ENCODE measurements at regions not wholly inside any gene's neighbourhood (a gene's known extent, or its start where the extent isn't known, plus 50 kb on each side); places are given as distances from the start of the nearest gene placed in this dataset.

DNA sequence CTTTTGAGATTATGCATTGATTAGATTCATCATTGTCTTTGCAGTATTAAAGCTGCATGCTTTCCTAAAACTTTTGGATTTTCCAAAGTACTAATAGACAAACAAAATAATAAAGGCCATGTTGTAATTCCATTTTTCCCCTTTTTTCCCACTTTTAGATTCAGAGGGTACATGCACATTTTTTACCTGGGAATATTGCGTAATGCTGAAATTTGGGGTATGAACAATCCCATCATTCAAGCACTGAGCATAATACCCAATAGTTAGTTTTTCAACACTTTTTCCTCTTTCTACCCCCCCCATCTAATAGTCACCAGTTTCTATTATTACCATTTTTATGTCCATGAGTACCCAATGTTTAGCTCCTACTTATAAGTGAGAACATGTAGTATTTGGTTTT is 1863.6 kb downstream of the STIM2 start:
- no peaks in the 10 kb centered on the region for H3K27me3 Mint-ChIP-seq (ENCODE audit: unreplicated experiment)
- H3K27ac Mint-ChIP-seq (ENCODE audit: unreplicated experiment): no peak overlapping the region
- no peaks in the 10 kb centered on the region for H3K36me3 Mint-ChIP-seq (ENCODE audit: unreplicated experiment)
- no peak overlapping the region for H3K4me3 Mint-ChIP-seq (ENCODE audit: unreplicated experiment)
- TF ChIP-seq CTCF (IDR thresholded peaks at IDR 0.05; ENCODE audit: partially characterized antibody, unreplicated experiment): no peak
- no peak for DNase-seq
- no peaks in the 10 kb centered on the region for H3K9me3 Mint-ChIP-seq (ENCODE audit: unreplicated experiment)
- H3K4me1 Mint-ChIP-seq (ENCODE audit: low read depth, unreplicated experiment): no peaks in the 10 kb centered on the region

DNA sequence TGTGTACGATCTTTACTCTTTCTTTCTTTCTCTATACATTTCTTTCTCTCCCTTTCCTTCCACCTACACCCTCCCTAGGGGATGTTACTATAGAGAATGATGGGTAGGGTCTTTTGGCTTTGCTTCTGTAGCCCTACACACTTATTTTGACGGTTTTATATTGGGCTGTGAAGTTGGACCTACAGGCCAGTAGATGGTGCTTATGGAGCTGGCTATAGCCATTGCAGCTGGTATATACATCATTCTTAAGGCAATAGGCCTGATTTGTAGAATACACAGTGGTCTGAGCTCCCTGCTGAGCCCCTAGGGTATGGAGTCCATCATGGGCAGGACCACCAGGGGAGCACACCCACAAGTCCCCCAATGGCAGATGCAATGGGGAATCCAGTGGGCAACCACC is 1869.7 kb downstream of the STIM2 start:
- Mint-ChIP-seq H3K4me3 (ENCODE audit: unreplicated experiment) (no peak overlapping the region), H3K9me3 (ENCODE audit: unreplicated experiment) (no peaks in the 10 kb centered on the region), H3K27ac (ENCODE audit: unreplicated experiment) (no peak overlapping the region), H3K36me3 (ENCODE audit: unreplicated experiment) (no peaks in the 10 kb centered on the region), H3K4me1 (ENCODE audit: low read depth, unreplicated experiment) (no peaks in the 10 kb centered on the region), H3K27me3 (ENCODE audit: unreplicated experiment) (no peaks in the 10 kb centered on the region)
- no peak for DNase-seq
- no peak for TF ChIP-seq CTCF (IDR thresholded peaks at IDR 0.05; ENCODE audit: partially characterized antibody, unreplicated experiment)

DNA sequence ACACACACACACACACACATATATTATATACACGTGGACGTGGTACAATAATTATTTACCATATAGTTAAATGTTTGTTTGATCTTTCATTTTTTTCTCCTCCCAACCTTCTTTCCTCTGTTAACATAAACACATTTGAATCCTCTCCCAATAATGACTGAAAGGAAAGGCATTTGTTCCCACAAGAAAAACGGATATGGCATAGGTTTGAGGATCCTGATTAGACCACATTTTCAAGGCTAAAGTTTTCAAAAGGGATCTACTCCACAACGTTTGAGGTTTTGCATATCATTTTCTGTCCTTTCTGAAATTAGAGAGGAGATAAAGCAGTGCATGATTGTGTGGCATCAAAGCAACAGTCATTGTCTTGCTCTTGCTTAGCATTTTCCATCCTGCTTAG is 1883.4 kb downstream of the STIM2 start:
- Mint-ChIP-seq H3K27ac (ENCODE audit: unreplicated experiment) (no peak overlapping the region), H3K4me3 (ENCODE audit: unreplicated experiment) (no peak overlapping the region), H3K4me1 (ENCODE audit: low read depth, unreplicated experiment) (no peaks in the 10 kb centered on the region), H3K36me3 (ENCODE audit: unreplicated experiment) (no peaks in the 10 kb centered on the region), H3K9me3 (ENCODE audit: unreplicated experiment) (no peaks in the 10 kb centered on the region), H3K27me3 (ENCODE audit: unreplicated experiment) (no peaks in the 10 kb centered on the region)
- no peak for TF ChIP-seq CTCF (IDR thresholded peaks at IDR 0.05; ENCODE audit: partially characterized antibody, unreplicated experiment)
- no peak for DNase-seq

- Mint-ChIP-seq H3K36me3 (ENCODE audit: unreplicated experiment) (no peaks in the 10 kb centered on the region), H3K4me1 (ENCODE audit: low read depth, unreplicated experiment) (peaks cover 3% of the 10 kb centered on the region), H3K27ac (ENCODE audit: unreplicated experiment) (no peak overlapping the region), H3K27me3 (ENCODE audit: unreplicated experiment) (no peaks in the 10 kb centered on the region), H3K4me3 (ENCODE audit: unreplicated experiment) (no peak overlapping the region), H3K9me3 (ENCODE audit: unreplicated experiment) (no peaks in the 10 kb centered on the region)
- no peak for TF ChIP-seq CTCF (IDR thresholded peaks at IDR 0.05; ENCODE audit: partially characterized antibody, unreplicated experiment)
- DNase-seq: no peak
These were observed 1893.7 kb downstream of the STIM2 start for GRCh38 chr4:28754376-28754775.

DNA sequence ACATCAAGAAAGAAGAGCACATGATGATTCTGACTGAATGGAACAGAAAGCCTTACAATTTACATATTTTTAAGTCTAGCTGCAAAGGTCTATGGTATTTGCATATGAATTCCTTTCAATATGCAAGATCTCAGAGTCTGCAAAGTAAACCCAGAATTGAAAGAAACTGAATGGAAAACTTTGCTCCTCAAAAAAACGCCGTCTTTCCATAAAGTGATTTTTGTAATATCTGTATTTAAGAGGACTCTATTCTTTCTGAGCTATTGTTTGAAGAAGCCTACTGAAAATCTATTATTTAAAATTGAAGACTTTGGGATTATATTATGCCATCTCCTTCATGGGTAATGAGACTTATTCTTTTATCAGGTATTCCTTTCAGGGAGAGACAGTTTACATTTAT is 1894.4 kb downstream of the STIM2 start:
- no peak for DNase-seq
- Mint-ChIP-seq H3K36me3 (ENCODE audit: unreplicated experiment) (no peaks in the 10 kb centered on the region), H3K9me3 (ENCODE audit: unreplicated experiment) (no peaks in the 10 kb centered on the region), H3K27me3 (ENCODE audit: unreplicated experiment) (no peaks in the 10 kb centered on the region), H3K4me1 (ENCODE audit: low read depth, unreplicated experiment) (peaks cover 3% of the 10 kb centered on the region), H3K4me3 (ENCODE audit: unreplicated experiment) (no peak overlapping the region), H3K27ac (ENCODE audit: unreplicated experiment) (no peak overlapping the region)
- TF ChIP-seq CTCF (IDR thresholded peaks at IDR 0.05; ENCODE audit: partially characterized antibody, unreplicated experiment): no peak

Measured in glutamatergic neuron (in vitro differentiated cells).